PC-3 (cell line): ENCODE measurements at regions not wholly inside any gene's neighbourhood (a gene's known extent, or its start where the extent isn't known, plus 50 kb on each side); places are given as distances from the start of the nearest gene placed in this dataset.

Source experiments
- CTCF ChIP-seq: fragments of 300-600 bp; sonication (generic); conservative IDR thresholded peaks from 2 replicates; pipeline ENCODE4 v1.5.1; 2017; ENCODE audit warnings: antibody characterized with exemption, low read depth, mild to moderate bottlenecking, low read length
- EZH2 ChIP-seq: fragments of 300-600 bp; sonication (generic); IDR thresholded peaks from one replicate; pipeline ENCODE4 v1.6.1; 2017; ENCODE audit warnings: antibody characterized with exemption, mild to moderate bottlenecking, low read length; ENCODE audit not compliant: unreplicated experiment

GRCh38 chr20:4352348-4352747 lies 103.3 kb upstream of the ADRA1D start:
- no peak for TF ChIP-seq CTCF
- TF ChIP-seq EZH2, result no peak
